H1 (cell line): ENCODE measurements at regions not wholly inside any gene's neighbourhood (a gene's known extent, or its start where the extent isn't known, plus 50 kb on each side); places are given as distances from the start of the nearest gene placed in this dataset.

Experiments
- CTCF ChIA-PET: fragments of 300-600 bp; sonication (Branson Sonifier 250); formaldehyde crosslinking; loops from one replicate; lab custom pipeline; 2021; ENCODE audit not compliant: partially characterized antibody; lab: Charles Lee
- POLR2A ChIA-PET: fragments of 300-600 bp; sonication (Branson Sonifier 250); formaldehyde crosslinking; loops from one replicate; lab custom pipeline; 2021; ENCODE audit warnings: inconsistent platforms; ENCODE audit not compliant: partially characterized antibody; lab: Charles Lee
- DNase-seq, 2 experiments: peaks; one replicate each; pipeline versions ENCODE4 v3.0.0 to v3.0.0-alpha.2; 2010 to 2022; ENCODE audit warnings: low spot score in 2 of 2, low read depth in 1 of 2, mixed read lengths in 1 of 2
- FAIRE-seq: peaks from 2 replicates; lab custom pipeline; 2011; peaks lifted over from hg19 to GRCh38; lab: Jason Lieb, UNC
- H2AFZ ChIP-seq: 2 replicates; pipeline ENCODE4 v1.8.1; 2012; ENCODE audit warnings: low read length, inconsistent platforms
- H2AK5ac ChIP-seq: 2 replicates; pipeline ENCODE4 v1.6.1; 2013; ENCODE audit warnings: low read depth, low read length
- H2BK120ac ChIP-seq: replicated peaks from 2 replicates; pipeline ENCODE3; 2013; ENCODE audit warnings: low read depth, low read length, inconsistent platforms
- H2BK12ac ChIP-seq: 2 replicates; pipeline ENCODE4 v1.6.1; 2013; ENCODE audit warnings: low read depth, low read length
- H2BK15ac ChIP-seq: 2 replicates; pipeline ENCODE4 v1.6.1; 2013; ENCODE audit warnings: low read length
- H2BK20ac ChIP-seq: 2 replicates; pipeline ENCODE4 v1.6.1; 2013; ENCODE audit warnings: low read length
- H2BK5ac ChIP-seq: 2 replicates; pipeline ENCODE4 v1.6.1; 2013; ENCODE audit warnings: low read depth, low read length
- H3K14ac ChIP-seq: 2 replicates; pipeline ENCODE4 v1.6.1; 2013; ENCODE audit warnings: inconsistent platforms; ENCODE audit not compliant: insufficient read length
- H3K18ac ChIP-seq: 2 replicates; pipeline ENCODE4 v1.6.1; 2013; ENCODE audit warnings: low read length; ENCODE audit errors: extremely low read depth
- H3K23ac ChIP-seq: 2 replicates; pipeline ENCODE4 v1.6.1; 2013; ENCODE audit warnings: inconsistent platforms; ENCODE audit not compliant: insufficient read length
- H3K23me2 ChIP-seq: 2 replicates; pipeline ENCODE4 v1.6.1; 2013; ENCODE audit warnings: low read depth, low read length
- H3K27ac ChIP-seq: 2 replicates; pipeline ENCODE4 v1.6.1; 2011; ENCODE audit warnings: low read depth, low read length, inconsistent platforms
- H3K27me3 ChIP-seq, 4 experiments: replicated peaks in 1 of 4; 1 replicate in 1 of 4; 2 replicates in 3 of 4; pipeline versions ENCODE4 v1.6.1 to v1.8.1; 2011 to 2013; ENCODE audit warnings: low read length in 3 of 4, mild to moderate bottlenecking in 3 of 4, inconsistent platforms in 2 of 4, mixed read lengths in 2 of 4, moderate library complexity in 1 of 4; ENCODE audit not compliant: control insufficient read depth in 3 of 4, insufficient read depth in 3 of 4; ENCODE audit errors: extremely low read depth in 1 of 4
- H3K36me3 ChIP-seq, 4 experiments: 2 replicates each; pipeline versions ENCODE4 v1.6.1 to v1.8.1; 2011 to 2013; ENCODE audit warnings: mild to moderate bottlenecking in 4 of 4, low read length in 3 of 4, moderate library complexity in 2 of 4, control low read depth in 1 of 4, inconsistent platforms in 1 of 4; ENCODE audit not compliant: insufficient read depth in 4 of 4, control insufficient read depth in 2 of 4
- H3K4ac ChIP-seq: replicated peaks from 2 replicates; pipeline ENCODE3; 2013; ENCODE audit warnings: low read length, low read depth, mixed read lengths, inconsistent platforms; ENCODE audit not compliant: insufficient read length
- H3K4me1 ChIP-seq, 4 experiments: replicated peaks in 1 of 4; 1 replicate in 1 of 4; 2 replicates in 3 of 4; pipeline versions ENCODE4 v1.6.1 to v1.8.1; 2011 to 2013; ENCODE audit warnings: low read length in 3 of 4, inconsistent platforms in 2 of 4, mixed read lengths in 1 of 4; ENCODE audit not compliant: insufficient read depth in 4 of 4, control insufficient read depth in 3 of 4
- H3K4me2 ChIP-seq, 2 experiments: 2 replicates each; pipeline versions ENCODE4 v1.6.1 to v1.8.1; 2011 to 2013; ENCODE audit warnings: low read depth in 2 of 2, low read length in 2 of 2, control low read depth in 1 of 2, inconsistent platforms in 1 of 2, mild to moderate bottlenecking in 1 of 2; ENCODE audit not compliant: insufficient read depth in 1 of 2
- H3K4me3 ChIP-seq, 4 experiments: fragments of 200-600, 300-600 bp in 1 of 4; sonication (generic), shearing (Covaris generic), sonication (Bioruptor Twin) in 1 of 4; 2 replicates each; pipeline versions ENCODE4 v1.5.1 to v1.8.1; 2011 to 2016; ENCODE audit warnings: low read length in 4 of 4, low read depth in 3 of 4, control low read depth in 2 of 4, inconsistent platforms in 2 of 4, mild to moderate bottlenecking in 2 of 4, mixed read lengths in 1 of 4, moderate library complexity in 1 of 4; ENCODE audit not compliant: insufficient read depth in 2 of 4; ENCODE audit errors: extremely low read depth in 1 of 4
- H3K56ac ChIP-seq: replicated peaks from 2 replicates; pipeline ENCODE3; 2013; ENCODE audit warnings: low read depth, mild to moderate bottlenecking, mixed read lengths, low read length, inconsistent platforms; ENCODE audit not compliant: insufficient read length
- H3K79me1 ChIP-seq: 2 replicates; pipeline ENCODE4 v1.6.1; 2013; ENCODE audit warnings: low read depth, low read length, control low read depth
- H3K79me2 ChIP-seq, 2 experiments: 2 replicates each; pipeline versions ENCODE4 v1.6.1 to v1.8.1; 2012 to 2013; ENCODE audit warnings: low read length in 2 of 2, mild to moderate bottlenecking in 2 of 2, inconsistent platforms in 1 of 2; ENCODE audit not compliant: insufficient read depth in 2 of 2, control insufficient read depth in 1 of 2
- H3K9ac ChIP-seq, 4 experiments: replicated peaks in 1 of 4; 1 replicate in 1 of 4; 2 replicates in 3 of 4; pipeline versions ENCODE4 v1.6.1 to v1.8.1; 2011 to 2013; ENCODE audit warnings: low read depth in 3 of 4, low read length in 3 of 4, control low read depth in 2 of 4, mild to moderate bottlenecking in 2 of 4, moderate library complexity in 2 of 4, inconsistent platforms in 1 of 4; ENCODE audit errors: extremely low read depth in 1 of 4
- H3K9me3 ChIP-seq, 2 experiments: 2 replicates each; pipeline versions ENCODE4 v1.6.1 to v1.8.1; 2012 to 2013; ENCODE audit warnings: mild to moderate bottlenecking in 2 of 2, moderate library complexity in 2 of 2, control low read depth in 1 of 2, inconsistent platforms in 1 of 2, low read depth in 1 of 2, low read length in 1 of 2, mixed read lengths in 1 of 2; ENCODE audit not compliant: insufficient read depth in 2 of 2
- H4K20me1 ChIP-seq, 2 experiments: replicated peaks in 1 of 2; 2 replicates each; pipeline versions ENCODE3 to v1.8.1; 2011 to 2013; ENCODE audit warnings: inconsistent platforms in 2 of 2, low read length in 2 of 2, mild to moderate bottlenecking in 1 of 2; ENCODE audit not compliant: insufficient read depth in 2 of 2, control insufficient read depth in 1 of 2
- H4K5ac ChIP-seq: 2 replicates; pipeline ENCODE4 v1.6.1; 2013; ENCODE audit warnings: low read length, low read depth, mixed read lengths, inconsistent platforms; ENCODE audit not compliant: insufficient read length
- H4K8ac ChIP-seq: 2 replicates; pipeline ENCODE4 v1.8.0; 2013; ENCODE audit warnings: mild to moderate bottlenecking, moderate library complexity, low read length, inconsistent platforms; ENCODE audit not compliant: insufficient read depth; ENCODE audit errors: extremely low read depth
- H4K91ac ChIP-seq: replicated peaks from 2 replicates; pipeline ENCODE3; 2013; ENCODE audit warnings: low read length, mixed read lengths, inconsistent platforms; ENCODE audit not compliant: insufficient read length
- CBX8 ChIP-seq: fragments of 300-800, 300-1000 bp; sonication (generic); IDR thresholded peaks from 2 replicates; pipeline ENCODE4 v1.7.1; 2016; ENCODE audit warnings: low read depth, low read length, borderline replicate concordance
- RBBP5 ChIP-seq: IDR thresholded peaks from 2 replicates; pipeline ENCODE4 v1.7.1; 2012; ENCODE audit warnings: low read depth, mild to moderate bottlenecking, inconsistent platforms, low read length, moderate library complexity, borderline replicate concordance
- WGBS, 2 experiments: shearing (Covaris generic) in 1 of 2; methylation state at CpG; one replicate each; pipeline versions ENCODE4 v1.1.6 to v1.1.7; 2013 to 2015; ENCODE audit warnings: low lambda C conversion rate in 2 of 2, mixed read lengths in 2 of 2, inconsistent platforms in 1 of 2, low coverage in 1 of 2, missing lambda C conversion rate in 1 of 2; ENCODE audit not compliant: insufficient replicate concordance in 2 of 2, insufficient coverage in 1 of 2, insufficient read length in 1 of 2; ENCODE audit errors: extremely low coverage in 1 of 2, missing lambda C conversion rate in 1 of 2; 5-methylcytosine and 5-hydroxymethylcytosine counted together

- Histone ChIP-seq H3K14ac (no peak overlapping the region), H2BK15ac (no peak overlapping the region), H3K23me2 (no peaks in the 10 kb centered on the region), H4K91ac (no peak overlapping the region), H3K27ac (no peak overlapping the region), H3K4me3 (no peak overlapping the region), H2AFZ (no peak overlapping the region), H2BK120ac (no peak overlapping the region), H4K20me1 (no peaks in the 10 kb centered on the region), H3K79me2 (no peaks in the 10 kb centered on the region), H3K4me1 (no peaks in the 10 kb centered on the region), H2BK5ac (no peak overlapping the region), H3K56ac (no peak overlapping the region), H4K5ac (no peak overlapping the region), H2AK5ac (no peak overlapping the region), H2BK20ac (no peak overlapping the region), H3K9ac (no peak overlapping the region), H3K4ac (no peak overlapping the region), H4K8ac (no peak overlapping the region), H3K18ac (no peak overlapping the region), H3K36me3 (no peaks in the 10 kb centered on the region), H2BK12ac (no peak overlapping the region), H3K23ac (no peak overlapping the region), H3K27me3 (no peaks in the 10 kb centered on the region), H3K4me2 (no peak overlapping the region), H3K79me1 (no peaks in the 10 kb centered on the region), H3K9me3 (peaks cover 33 to 51% of the 10 kb centered on the region in 2 experiments)
- ChIA-PET POLR2A (no interaction called here), CTCF (no interaction called here)
- 100% methylated on average over 1 of the region's 1 CpG; no CpG with 5 or more reads in 1 of the 2 experiments for WGBS, 2 experiments
- TF ChIP-seq RBBP5 = no peak
- no peak for TF ChIP-seq CBX8
- DNase-seq (no peak), FAIRE-seq (no peak)
Observed at GRCh38 chr7:155183655-155184054, 113.5 kb downstream of the HTR5A start.
